HepG2 (cell line): ENCODE measurements at regions not wholly inside any gene's neighbourhood (a gene's known extent, or its start where the extent isn't known, plus 50 kb on each side); places are given as distances from the start of the nearest gene placed in this dataset.

Experiments used
- ATAC-seq: fragments of 200-7000 bp; cut with Tn5 transposase; 3 replicates; pipeline ENCODE4 v1.9.1; 2020; ENCODE audit warnings: mild to moderate bottlenecking, moderate library complexity
- BruUV-seq: library from RNA; stranded (reverse); fragments of 400-500 nt; replicated peaks from 2 replicates; lab custom pipeline; 2021; lab: Mats Ljungman, UMichigan
- CTCF ChIA-PET: fragments of 300-600 bp; formaldehyde crosslinking; extraction: SDS; loops from one replicate; lab custom pipeline; 2021; ENCODE audit warnings: low total read pairs, inconsistent platforms, low intra/inter-chr PET ratio; lab: Yijun Ruan, JAX
- POLR2A ChIA-PET: fragments of 350-600 bp; sonication (Branson Sonifier 250); formaldehyde crosslinking; loops from one replicate; lab custom pipeline; 2020; ENCODE audit warnings: antibody characterized with exemption, inconsistent platforms; lab: Yijun Ruan, JAX
- DNase-seq: peaks from one replicate; pipeline ENCODE4 v3.0.0-alpha.2; 2015; ENCODE audit warnings: low spot score
- FAIRE-seq: peaks from 3 replicates; lab custom pipeline; 2011; peaks lifted over from hg19 to GRCh38; lab: Jason Lieb, UNC
- H2AFZ ChIP-seq: one replicate; pipeline ENCODE4 v1.6.1; 2011; ENCODE audit warnings: low read length, inconsistent platforms
- H3K27ac ChIP-seq: fragments of 300-600 bp; 3 replicates; pipeline ENCODE4 v1.8.0; 2011; ENCODE audit warnings: mixed run types, mild to moderate bottlenecking, mixed read lengths, low read length, inconsistent platforms; ENCODE audit not compliant: insufficient read depth; ENCODE audit errors: extremely low read length
- H3K27me3 ChIP-seq, 2 experiments: fragments of 200-600 bp in 1 of 2; 2 replicates in 1 of 2; 3 replicates in 1 of 2; pipeline versions ENCODE4 v1.6.0 to v1.8.0; 2011; ENCODE audit warnings: low read length in 2 of 2, mild to moderate bottlenecking in 2 of 2, moderate library complexity in 2 of 2, inconsistent platforms in 1 of 2; ENCODE audit not compliant: insufficient read depth in 2 of 2, control insufficient read depth in 1 of 2
- H3K36me3 ChIP-seq, 2 experiments: fragments of 200-600 bp in 1 of 2; replicated peaks in 1 of 2; 2 replicates in 1 of 2; 3 replicates in 1 of 2; pipeline versions ENCODE4 v1.5.1 to v1.8.0; 2011; ENCODE audit warnings: low read length in 2 of 2, inconsistent platforms in 1 of 2; ENCODE audit not compliant: insufficient read depth in 2 of 2, control insufficient read depth in 1 of 2
- H3K4me1 ChIP-seq: 2 replicates; pipeline ENCODE4 v1.5.1; 2012; ENCODE audit warnings: low read length, inconsistent platforms; ENCODE audit not compliant: insufficient read depth
- H3K4me2 ChIP-seq: 2 replicates; pipeline ENCODE4 v1.6.0; 2011; ENCODE audit warnings: low read depth, low read length, inconsistent platforms
- H3K4me3 ChIP-seq, 3 experiments: fragments of 200-600 bp in 1 of 3; sonication (generic), shearing (Covaris generic) in 1 of 3; replicated peaks in 1 of 3; 2 replicates each; pipeline ENCODE4 v1.5.1; 2011 to 2016; ENCODE audit warnings: low read length in 3 of 3, inconsistent platforms in 2 of 3, low read depth in 2 of 3, mild to moderate bottlenecking in 2 of 3, control low read depth in 1 of 3, mixed read lengths in 1 of 3; ENCODE audit not compliant: insufficient read depth in 1 of 3
- H3K79me2 ChIP-seq: one replicate; pipeline ENCODE4 v1.6.1; 2011; ENCODE audit warnings: low read length, inconsistent platforms; ENCODE audit not compliant: insufficient read depth
- H3K9ac ChIP-seq: 2 replicates; pipeline ENCODE4 v1.6.0; 2011; ENCODE audit warnings: mild to moderate bottlenecking, low read depth, low read length, inconsistent platforms; ENCODE audit not compliant: insufficient read depth
- H3K9me3 ChIP-seq: 2 replicates; pipeline ENCODE4 v1.5.1; 2012; ENCODE audit warnings: mild to moderate bottlenecking, low read length
- H4K20me1 ChIP-seq: 2 replicates; pipeline ENCODE4 v1.6.0; 2011; ENCODE audit warnings: inconsistent platforms, mild to moderate bottlenecking, low read length, moderate library complexity; ENCODE audit not compliant: insufficient read depth
- MAFF ChIP-seq: IDR thresholded peaks from 2 replicates; pipeline ENCODE4 v1.6.1; 2011; ENCODE audit warnings: low read depth, low read length, improper control_type of control experiment
- MXD1 ChIP-seq: sonication (generic); formaldehyde crosslinking; IDR thresholded peaks from 2 replicates; pipeline ENCODE4 v1.4.0; 2020; ENCODE audit warnings: mild to moderate bottlenecking, missing genetic modification reagents
- ZBTB42 ChIP-seq: sonication (generic); formaldehyde crosslinking; IDR thresholded peaks from 2 replicates; pipeline ENCODE4 v1.5.0; 2020; ENCODE audit warnings: mild to moderate bottlenecking, missing genetic modification reagents
- ZEB1 ChIP-seq: IDR thresholded peaks from 2 replicates; pipeline ENCODE4 v1.6.1; 2012; ENCODE audit warnings: mild to moderate bottlenecking, low read depth, inconsistent platforms; ENCODE audit not compliant: insufficient replicate concordance
- ZNF326 ChIP-seq: sonication (generic); formaldehyde crosslinking; IDR thresholded peaks from 2 replicates; pipeline ENCODE4 v1.4.0; 2020; ENCODE audit warnings: missing genetic modification reagents, borderline replicate concordance
- ZNF350 ChIP-seq: sonication (generic); formaldehyde crosslinking; IDR thresholded peaks from 2 replicates; pipeline ENCODE4 v1.4.0; 2020; ENCODE audit warnings: mild to moderate bottlenecking, low read depth, missing genetic modification reagents, borderline replicate concordance
- ZNF589 ChIP-seq: sonication (generic); formaldehyde crosslinking; conservative IDR thresholded peaks from 2 replicates; pipeline ENCODE4 v1.8.0; 2022; ENCODE audit warnings: mild to moderate bottlenecking, moderate library complexity, missing genetic modification reagents
- ZXDC ChIP-seq: sonication (generic); formaldehyde crosslinking; IDR thresholded peaks from 2 replicates; pipeline ENCODE4 v1.5.0; 2020; ENCODE audit warnings: mild to moderate bottlenecking, missing genetic modification reagents
- WGBS: methylation state at CpG from one replicate; pipeline ENCODE4 v1.1.6; 2017; ENCODE audit warnings: low lambda C conversion rate; 5-methylcytosine and 5-hydroxymethylcytosine counted together
- in situ Hi-C: cut with HindIII; loops from 2 replicates; pipeline ENCODE4 v1.10.0; 2017; ENCODE audit warnings: low pct_unique_long_range_greater_than_20kb; ENCODE audit not compliant: extremely low pct_ligation_motif_present
- intact Hi-C: fragments of 100-400 bp; cut with micrococcal nuclease; formaldehyde crosslinking; loops from one replicate; pipeline ENCODE4 v1.10.0; 2022; ENCODE audit not compliant: unreplicated experiment
- TF ChIP-seq, protein P1 (sequence below): sonication (generic); formaldehyde crosslinking; IDR thresholded peaks from 2 replicates; pipeline ENCODE4 v1.4.0; 2020; ENCODE audit warnings: missing genetic modification reagents
- TF ChIP-seq, protein P2 (sequence below): sonication (generic); formaldehyde crosslinking; IDR thresholded peaks from 2 replicates; pipeline ENCODE4 v1.4.0; 2020; ENCODE audit warnings: missing genetic modification reagents

- TF ChIP-seq, protein P1, sequence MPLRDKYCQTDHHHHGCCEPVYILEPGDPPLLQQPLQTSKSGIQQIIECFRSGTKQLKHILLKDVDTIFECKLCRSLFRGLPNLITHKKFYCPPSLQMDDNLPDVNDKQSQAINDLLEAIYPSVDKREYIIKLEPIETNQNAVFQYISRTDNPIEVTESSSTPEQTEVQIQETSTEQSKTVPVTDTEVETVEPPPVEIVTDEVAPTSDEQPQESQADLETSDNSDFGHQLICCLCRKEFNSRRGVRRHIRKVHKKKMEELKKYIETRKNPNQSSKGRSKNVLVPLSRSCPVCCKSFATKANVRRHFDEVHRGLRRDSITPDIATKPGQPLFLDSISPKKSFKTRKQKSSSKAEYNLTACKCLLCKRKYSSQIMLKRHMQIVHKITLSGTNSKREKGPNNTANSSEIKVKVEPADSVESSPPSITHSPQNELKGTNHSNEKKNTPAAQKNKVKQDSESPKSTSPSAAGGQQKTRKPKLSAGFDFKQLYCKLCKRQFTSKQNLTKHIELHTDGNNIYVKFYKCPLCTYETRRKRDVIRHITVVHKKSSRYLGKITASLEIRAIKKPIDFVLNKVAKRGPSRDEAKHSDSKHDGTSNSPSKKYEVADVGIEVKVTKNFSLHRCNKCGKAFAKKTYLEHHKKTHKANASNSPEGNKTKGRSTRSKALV, result no peak
- TF ChIP-seq MXD1 (no peak), MAFF (no peak), ZXDC (CRISPR knock-in tag) (no peak), ZBTB42 (no peak), ZNF350 (CRISPR knock-in tag) (no peak)
Measured at GRCh38 chr4:79467246-79467932, 59.4 kb upstream of the GK2 start (continued).

DNA sequence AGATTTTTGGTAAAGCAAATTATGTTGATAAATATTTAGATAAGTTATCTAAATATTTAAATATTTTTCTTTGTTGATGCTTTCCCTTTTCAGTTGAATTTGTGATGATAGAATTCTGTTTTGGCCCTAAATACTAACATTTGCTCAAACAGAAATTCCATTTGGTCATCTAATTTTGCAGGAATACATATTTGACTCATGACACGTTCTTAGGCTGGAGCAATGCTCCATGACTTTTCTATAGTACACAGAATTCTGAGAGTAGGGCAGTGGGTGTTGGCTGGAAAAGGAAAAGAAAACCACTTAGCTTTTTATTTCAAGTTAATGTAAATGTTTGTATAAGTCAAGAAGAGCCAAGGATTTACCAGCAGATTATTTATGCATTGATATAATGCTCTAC, 58.6 kb upstream of the GK2 start:
- no peaks in the 10 kb centered on the region for H3K79me2 ChIP-seq
- no TSS peak for BruUV-seq
- H2AFZ ChIP-seq, result no peak overlapping the region
- POLR2A ChIA-PET, result no interaction called here
- no peaks in the 10 kb centered on the region for H3K36me3 ChIP-seq
- CTCF ChIA-PET, result no interaction called here
- no peak overlapping the region for H3K27ac ChIP-seq
- H3K4me1 ChIP-seq, result no peaks in the 10 kb centered on the region
- in situ Hi-C loops, result no loop called here
- FAIRE-seq, result no peak
- H3K4me2 ChIP-seq, result no peak overlapping the region
- 0% methylated on average over 1 of the region's 1 CpG for WGBS
- no peaks in the 10 kb centered on the region for H3K9me3 ChIP-seq
- DNase-seq, result no peak
- no peak overlapping the region for H3K9ac ChIP-seq
- no peaks in the 10 kb centered on the region; a peak in 1 of 5 replicates for H3K27me3 ChIP-seq
- no peak overlapping the region for H3K4me3 ChIP-seq
- TF ChIP-seq ZNF589 (CRISPR knock-in tag) (no peak), ZEB1 (no peak), ZNF326 (CRISPR knock-in tag) (no peak)
- TF ChIP-seq, protein P2, sequence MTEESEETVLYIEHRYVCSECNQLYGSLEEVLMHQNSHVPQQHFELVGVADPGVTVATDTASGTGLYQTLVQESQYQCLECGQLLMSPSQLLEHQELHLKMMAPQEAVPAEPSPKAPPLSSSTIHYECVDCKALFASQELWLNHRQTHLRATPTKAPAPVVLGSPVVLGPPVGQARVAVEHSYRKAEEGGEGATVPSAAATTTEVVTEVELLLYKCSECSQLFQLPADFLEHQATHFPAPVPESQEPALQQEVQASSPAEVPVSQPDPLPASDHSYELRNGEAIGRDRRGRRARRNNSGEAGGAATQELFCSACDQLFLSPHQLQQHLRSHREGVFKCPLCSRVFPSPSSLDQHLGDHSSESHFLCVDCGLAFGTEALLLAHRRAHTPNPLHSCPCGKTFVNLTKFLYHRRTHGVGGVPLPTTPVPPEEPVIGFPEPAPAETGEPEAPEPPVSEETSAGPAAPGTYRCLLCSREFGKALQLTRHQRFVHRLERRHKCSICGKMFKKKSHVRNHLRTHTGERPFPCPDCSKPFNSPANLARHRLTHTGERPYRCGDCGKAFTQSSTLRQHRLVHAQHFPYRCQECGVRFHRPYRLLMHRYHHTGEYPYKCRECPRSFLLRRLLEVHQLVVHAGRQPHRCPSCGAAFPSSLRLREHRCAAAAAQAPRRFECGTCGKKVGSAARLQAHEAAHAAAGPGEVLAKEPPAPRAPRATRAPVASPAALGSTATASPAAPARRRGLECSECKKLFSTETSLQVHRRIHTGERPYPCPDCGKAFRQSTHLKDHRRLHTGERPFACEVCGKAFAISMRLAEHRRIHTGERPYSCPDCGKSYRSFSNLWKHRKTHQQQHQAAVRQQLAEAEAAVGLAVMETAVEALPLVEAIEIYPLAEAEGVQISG (CRISPR knock-in tag), result no peak
- TF ChIP-seq, all 625 proteins: peak for 0
- H4K20me1 ChIP-seq, result no peaks in the 10 kb centered on the region
- intact Hi-C loops, result no loop called here
- no peak for ATAC-seq
